Parathyroid adenoma (tissue), 2 donors: ENCODE measurements at regions not wholly inside any gene's neighbourhood (a gene's known extent, or its start where the extent isn't known, plus 50 kb on each side); places are given as distances from the start of the nearest gene placed in this dataset.

ENCODE experiments used
- H2AFZ ChIP-seq: fragments of 300-600 bp; sonication (generic); one replicate; pipeline ENCODE4 v1.7.0; 2017; ENCODE audit warnings: antibody characterized with exemption, mild to moderate bottlenecking
- H3K27ac ChIP-seq: fragments of 300-600 bp; sonication (generic); one replicate; pipeline ENCODE4 v1.7.0; 2017
- H3K27me3 ChIP-seq: fragments of 300-600 bp; sonication (generic); one replicate; pipeline ENCODE4 v1.7.0; 2017; ENCODE audit warnings: low read length; ENCODE audit not compliant: control insufficient read depth, insufficient read depth
- H3K36me3 ChIP-seq: fragments of 300-600 bp; sonication (generic); one replicate; pipeline ENCODE4 v1.7.0; 2017; ENCODE audit warnings: low read length; ENCODE audit not compliant: control insufficient read depth, insufficient read depth
- H3K4me1 ChIP-seq: fragments of 300-600 bp; sonication (generic); one replicate; pipeline ENCODE4 v1.7.0; 2017; ENCODE audit warnings: control low read depth
- H3K4me2 ChIP-seq: fragments of 300-600 bp; sonication (generic); one replicate; pipeline ENCODE4 v1.7.0; 2017; ENCODE audit warnings: low read length
- H3K4me3 ChIP-seq: fragments of 300-600 bp; sonication (generic); one replicate; pipeline ENCODE4 v1.7.0; 2017; ENCODE audit warnings: low read depth, low read length
- H3K79me2 ChIP-seq: fragments of 300-600 bp; sonication (generic); one replicate; pipeline ENCODE4 v1.7.0; 2017; ENCODE audit warnings: control low read depth
- H3K9ac ChIP-seq: fragments of 300-600 bp; sonication (generic); one replicate; pipeline ENCODE4 v1.7.0; 2017; ENCODE audit warnings: mild to moderate bottlenecking
- H3K9me3 ChIP-seq: fragments of 300-600 bp; sonication (generic); one replicate; pipeline ENCODE4 v1.7.0; 2017; ENCODE audit warnings: low read length; ENCODE audit not compliant: control insufficient read depth
- CTCF ChIP-seq: fragments of 300-600 bp; sonication (generic); IDR thresholded peaks from one replicate; pipeline ENCODE4 v1.7.0; 2017; ENCODE audit warnings: antibody characterized with exemption, mild to moderate bottlenecking
- donor health status: primary hyperparathyroidism.

- Histone ChIP-seq H3K27me3 (no peaks in the 10 kb centered on the region), H2AFZ (no peak overlapping the region), H3K27ac (no peak overlapping the region), H3K9me3 (no peaks in the 10 kb centered on the region), H3K4me3 (no peak overlapping the region), H3K9ac (no peak overlapping the region), H3K4me2 (no peak overlapping the region), H3K4me1 (no peaks in the 10 kb centered on the region), H3K79me2 (no peaks in the 10 kb centered on the region), H3K36me3 (no peaks in the 10 kb centered on the region)
- no peak for TF ChIP-seq CTCF
Observed at GRCh38 chr2:199092419-199092818, 365.3 kb downstream of the SATB2 start.

GRCh38 chr2:199085261-199085660 lies 372.5 kb downstream of the SATB2 start:
- H3K9ac ChIP-seq = no peak overlapping the region
- H3K27me3 ChIP-seq = no peaks in the 10 kb centered on the region
- H3K27ac ChIP-seq = no peak overlapping the region
- no peaks in the 10 kb centered on the region for H3K4me1 ChIP-seq
- H3K4me2 ChIP-seq = no peak overlapping the region
- no peaks in the 10 kb centered on the region for H3K9me3 ChIP-seq
- no peak overlapping the region for H3K4me3 ChIP-seq
- no peaks in the 10 kb centered on the region for H3K79me2 ChIP-seq
- H2AFZ ChIP-seq = no peak overlapping the region
- TF ChIP-seq CTCF = no peak
- no peaks in the 10 kb centered on the region for H3K36me3 ChIP-seq

- H2AFZ ChIP-seq = no peak overlapping the region
- no peaks in the 10 kb centered on the region for H3K79me2 ChIP-seq
- TF ChIP-seq CTCF = no peak
- H3K9ac ChIP-seq = no peak overlapping the region
- no peaks in the 10 kb centered on the region for H3K4me1 ChIP-seq
- H3K4me3 ChIP-seq = no peak overlapping the region
- no peaks in the 10 kb centered on the region for H3K36me3 ChIP-seq
- H3K27me3 ChIP-seq = no peaks in the 10 kb centered on the region
- no peak overlapping the region for H3K4me2 ChIP-seq
- no peaks in the 10 kb centered on the region for H3K9me3 ChIP-seq
- H3K27ac ChIP-seq = no peak overlapping the region
Observed at GRCh38 chr2:199070322-199070949, 387.3 kb downstream of the SATB2 start.

- no peaks in the 10 kb centered on the region for H3K4me1 ChIP-seq
- H3K79me2 ChIP-seq = no peaks in the 10 kb centered on the region
- H3K4me2 ChIP-seq = no peak overlapping the region
- H3K9me3 ChIP-seq = no peaks in the 10 kb centered on the region
- no peak for TF ChIP-seq CTCF
- H2AFZ ChIP-seq = no peak overlapping the region
- no peaks in the 10 kb centered on the region for H3K36me3 ChIP-seq
- H3K27me3 ChIP-seq = no peaks in the 10 kb centered on the region
- H3K9ac ChIP-seq = no peak overlapping the region
- no peak overlapping the region for H3K27ac ChIP-seq
- H3K4me3 ChIP-seq = no peak overlapping the region
Observed at GRCh38 chr2:199064201-199064600, 393.5 kb downstream of the SATB2 start.

- H2AFZ ChIP-seq = no peak overlapping the region
- no peaks in the 10 kb centered on the region for H3K4me1 ChIP-seq
- TF ChIP-seq CTCF = no peak
- no peak overlapping the region for H3K27ac ChIP-seq
- no peak overlapping the region for H3K9ac ChIP-seq
- no peaks in the 10 kb centered on the region for H3K79me2 ChIP-seq
- H3K4me2 ChIP-seq = no peak overlapping the region
- no peaks in the 10 kb centered on the region for H3K36me3 ChIP-seq
- H3K27me3 ChIP-seq = no peaks in the 10 kb centered on the region
- no peaks in the 10 kb centered on the region for H3K9me3 ChIP-seq
- H3K4me3 ChIP-seq = no peak overlapping the region
Observed at GRCh38 chr2:199057936-199058335, 399.8 kb downstream of the SATB2 start.
